ENCODE measurements at regions not wholly inside any gene's neighbourhood (a gene's known extent, or its start where the extent isn't known, plus 50 kb on each side); places are given as distances from the start of the nearest gene placed in this dataset.

GRCh38 chr13:44280456-44280855 lies 93.2 kb upstream of the SERP2 start:
- TF ChIP-seq FOXP2 (optimal IDR thresholded peaks at IDR 0.05; ENCODE audit: borderline replicate concordance, extremely low read depth, extremely low read length, insufficient read depth) (no peak), POLR2AphosphoS5 (IDR thresholded peaks at IDR 0.05; ENCODE audit: low read depth, low read length) (no peak), SIN3A (IDR thresholded peaks at IDR 0.05; ENCODE audit: borderline replicate concordance, insufficient read depth, low read length) (no peak)

Data from PFSK-1 (cell line).